Stimulated activated effector memory CD8-positive, alpha-beta T cell treated with anti-CD3 and anti-CD28 coated beads, Interleukin-12 subunit alpha, Interleukin-12 subunit beta, amount 100 ng/mL, for 72 hours (primary cell): ENCODE measurements at regions not wholly inside any gene's neighbourhood (a gene's known extent, or its start where the extent isn't known, plus 50 kb on each side); places are given as distances from the start of the nearest gene placed in this dataset.
"Not testable (repeated sequence)": the region's sequence is repeated elsewhere in the genome, so short reads cannot be mapped to it uniquely, and the experiment has no call there.

Experiments
- ATAC-seq: fragments of 150-1000 bp; cut with Tn5 transposase; 2 replicates; pipeline ENCODE4 v1.10.0; 2021
- DNase-seq, 2 donors: peaks; one replicate each; pipeline ENCODE4 v3.0.0; 2021 to 2022; ENCODE audit warnings: low spot score in 2 of 2
- H3K27ac Mint-ChIP-seq: one replicate; pipeline ENCODE4 v1.8.0; 2022; ENCODE audit warnings: mild to moderate bottlenecking, mixed read lengths
- H3K36me3 Mint-ChIP-seq: one replicate; pipeline ENCODE4 v1.8.0; 2022; ENCODE audit warnings: mild to moderate bottlenecking, mixed read lengths
- H3K4me1 Mint-ChIP-seq: one replicate; pipeline ENCODE4 v1.8.0; 2022; ENCODE audit warnings: mixed read lengths
- H3K4me3 Mint-ChIP-seq: one replicate; pipeline ENCODE4 v1.8.0; 2022; ENCODE audit warnings: mild to moderate bottlenecking, mixed read lengths
- H3K9me3 Mint-ChIP-seq: one replicate; pipeline ENCODE4 v1.8.0; 2022; ENCODE audit warnings: mixed read lengths

GRCh38 chr12:105888696-105889095, 250.1 kb downstream of the NUAK1 start:
- ATAC-seq (no peak), DNase-seq (no peak)
- no peak overlapping the region for H3K4me3 Mint-ChIP-seq
- H3K9me3 Mint-ChIP-seq = no peaks in the 10 kb centered on the region
- no peaks in the 10 kb centered on the region for H3K4me1 Mint-ChIP-seq
- H3K27ac Mint-ChIP-seq = no peak overlapping the region
- H3K36me3 Mint-ChIP-seq = no peaks in the 10 kb centered on the region

GRCh38 chr12:105892362-105892910, 246.3 kb downstream of the NUAK1 start:
- H3K9me3 Mint-ChIP-seq = no peaks in the 10 kb centered on the region
- no peaks in the 10 kb centered on the region for H3K36me3 Mint-ChIP-seq
- H3K4me3 Mint-ChIP-seq = no peak overlapping the region
- no peaks in the 10 kb centered on the region for H3K4me1 Mint-ChIP-seq
- ATAC-seq (no peak), DNase-seq (no peak)
- no peak overlapping the region for H3K27ac Mint-ChIP-seq

DNA sequence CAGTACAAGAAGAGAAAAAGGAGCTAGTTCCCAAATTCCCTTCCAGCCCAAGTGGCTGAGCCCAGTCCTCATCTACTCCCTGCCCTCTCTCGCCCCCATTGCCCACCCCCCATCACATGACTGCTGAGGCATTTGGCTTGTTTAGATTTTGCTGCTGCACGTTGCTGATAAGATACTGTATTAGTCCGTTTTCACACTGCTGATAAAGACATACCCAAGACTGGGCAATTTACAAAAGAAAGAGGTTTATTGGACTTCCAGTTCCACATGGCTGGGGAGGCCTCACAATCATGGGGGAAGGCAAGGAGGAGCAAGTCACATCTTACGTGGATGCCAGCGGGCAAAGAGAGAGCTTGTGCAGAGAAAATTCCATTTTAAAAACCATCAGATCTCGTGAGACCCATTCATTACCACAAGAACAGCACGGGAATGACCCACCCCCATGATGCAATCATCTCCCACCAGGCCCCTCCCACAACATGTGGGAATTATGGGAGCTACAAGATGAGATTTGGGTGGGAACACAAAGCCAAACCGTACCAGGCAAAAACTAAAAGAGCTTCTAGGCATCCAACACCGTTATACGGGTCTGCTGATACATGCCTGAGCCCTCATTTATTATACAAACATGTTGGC, 243.4 kb downstream of the NUAK1 start:
- H3K4me1 Mint-ChIP-seq, ATAC-seq, H3K9me3 Mint-ChIP-seq, DNase-seq, H3K4me3 Mint-ChIP-seq, H3K36me3 Mint-ChIP-seq, H3K27ac Mint-ChIP-seq: not testable (repeated sequence)

GRCh38 chr12:105897311-105897725, 241.4 kb downstream of the NUAK1 start:
- Mint-ChIP-seq H3K4me1 (no peaks in the 10 kb centered on the region), H3K36me3 (no peaks in the 10 kb centered on the region), H3K9me3 (no peaks in the 10 kb centered on the region), H3K27ac (no peak overlapping the region), H3K4me3 (no peak overlapping the region)
- no peak for DNase-seq
- ATAC-seq = no peak

GRCh38 chr12:105898271-105898670, 240.5 kb downstream of the NUAK1 start:
- ATAC-seq, H3K27ac Mint-ChIP-seq, H3K4me1 Mint-ChIP-seq, H3K4me3 Mint-ChIP-seq, H3K36me3 Mint-ChIP-seq, DNase-seq, H3K9me3 Mint-ChIP-seq: not testable (repeated sequence)

- H3K4me3 Mint-ChIP-seq = no peak overlapping the region
- no peak for ATAC-seq
- no peaks in the 10 kb centered on the region for H3K9me3 Mint-ChIP-seq
- DNase-seq = no peak
- no peaks in the 10 kb centered on the region for H3K4me1 Mint-ChIP-seq
- H3K27ac Mint-ChIP-seq = no peak overlapping the region
- H3K36me3 Mint-ChIP-seq = no peaks in the 10 kb centered on the region
Measured at GRCh38 chr12:105899589-105899988, 239.2 kb downstream of the NUAK1 start.

DNA sequence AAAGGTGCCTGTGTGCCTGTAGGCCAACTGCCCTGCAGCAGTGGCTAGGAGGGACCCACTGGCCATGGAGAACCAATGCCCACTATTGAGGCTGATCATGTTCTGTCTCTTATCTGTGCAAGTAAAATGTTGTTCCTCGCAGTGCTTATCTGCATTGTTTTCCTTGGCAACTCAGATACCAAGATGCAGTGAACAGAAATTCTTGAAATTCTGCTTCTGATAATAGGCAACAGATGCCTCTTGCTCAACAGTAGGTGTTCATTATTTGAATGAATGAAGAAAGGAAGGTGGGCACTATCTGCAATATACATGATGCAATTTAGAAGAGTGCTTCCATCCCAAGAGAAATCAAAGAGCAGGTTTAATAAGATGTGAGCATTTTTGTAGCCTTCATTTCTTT, 232.2 kb downstream of the NUAK1 start:
- no peak for DNase-seq
- no peak for ATAC-seq
- Mint-ChIP-seq H3K9me3 (no peaks in the 10 kb centered on the region), H3K27ac (no peak overlapping the region), H3K4me3 (no peak overlapping the region), H3K36me3 (no peaks in the 10 kb centered on the region), H3K4me1 (no peaks in the 10 kb centered on the region)

GRCh38 chr12:105907982-105908381, 230.8 kb downstream of the NUAK1 start:
- H3K9me3 Mint-ChIP-seq = no peaks in the 10 kb centered on the region
- no peak overlapping the region for H3K27ac Mint-ChIP-seq
- DNase-seq = no peak
- no peak overlapping the region for H3K4me3 Mint-ChIP-seq
- H3K4me1 Mint-ChIP-seq = no peaks in the 10 kb centered on the region
- H3K36me3 Mint-ChIP-seq = no peaks in the 10 kb centered on the region
- no peak for ATAC-seq

- ATAC-seq = no peak
- no peaks in the 10 kb centered on the region for H3K4me1 Mint-ChIP-seq
- H3K36me3 Mint-ChIP-seq = no peaks in the 10 kb centered on the region
- DNase-seq = no peak
- H3K4me3 Mint-ChIP-seq = no peak overlapping the region
- H3K9me3 Mint-ChIP-seq = no peaks in the 10 kb centered on the region
- H3K27ac Mint-ChIP-seq = no peak overlapping the region
Measured at GRCh38 chr12:105910030-105910429, 228.7 kb downstream of the NUAK1 start.

DNA sequence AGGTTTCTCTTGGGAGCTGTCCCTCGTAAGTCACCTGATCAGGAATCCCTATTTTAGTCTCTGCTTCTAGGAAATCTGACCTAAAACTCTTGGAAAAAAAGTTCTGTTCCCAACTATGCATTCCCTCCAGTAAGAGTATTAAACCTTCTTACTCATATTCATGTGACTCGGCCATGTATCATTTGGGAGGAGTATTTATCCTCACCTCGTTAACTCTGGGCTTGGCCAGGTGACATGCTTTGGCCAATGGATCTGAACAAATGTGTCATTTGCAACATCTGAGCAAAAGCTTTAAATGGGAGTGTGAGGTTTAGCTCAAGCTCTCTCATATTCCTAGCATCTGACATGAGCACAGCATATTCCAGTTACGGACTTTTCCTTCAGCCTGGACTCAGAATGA, 226.8 kb downstream of the NUAK1 start:
- H3K36me3 Mint-ChIP-seq = no peaks in the 10 kb centered on the region
- no peak for DNase-seq
- H3K4me3 Mint-ChIP-seq = no peak overlapping the region
- no peaks in the 10 kb centered on the region for H3K4me1 Mint-ChIP-seq
- no peak for ATAC-seq
- H3K27ac Mint-ChIP-seq = no peak overlapping the region
- no peaks in the 10 kb centered on the region for H3K9me3 Mint-ChIP-seq

DNA sequence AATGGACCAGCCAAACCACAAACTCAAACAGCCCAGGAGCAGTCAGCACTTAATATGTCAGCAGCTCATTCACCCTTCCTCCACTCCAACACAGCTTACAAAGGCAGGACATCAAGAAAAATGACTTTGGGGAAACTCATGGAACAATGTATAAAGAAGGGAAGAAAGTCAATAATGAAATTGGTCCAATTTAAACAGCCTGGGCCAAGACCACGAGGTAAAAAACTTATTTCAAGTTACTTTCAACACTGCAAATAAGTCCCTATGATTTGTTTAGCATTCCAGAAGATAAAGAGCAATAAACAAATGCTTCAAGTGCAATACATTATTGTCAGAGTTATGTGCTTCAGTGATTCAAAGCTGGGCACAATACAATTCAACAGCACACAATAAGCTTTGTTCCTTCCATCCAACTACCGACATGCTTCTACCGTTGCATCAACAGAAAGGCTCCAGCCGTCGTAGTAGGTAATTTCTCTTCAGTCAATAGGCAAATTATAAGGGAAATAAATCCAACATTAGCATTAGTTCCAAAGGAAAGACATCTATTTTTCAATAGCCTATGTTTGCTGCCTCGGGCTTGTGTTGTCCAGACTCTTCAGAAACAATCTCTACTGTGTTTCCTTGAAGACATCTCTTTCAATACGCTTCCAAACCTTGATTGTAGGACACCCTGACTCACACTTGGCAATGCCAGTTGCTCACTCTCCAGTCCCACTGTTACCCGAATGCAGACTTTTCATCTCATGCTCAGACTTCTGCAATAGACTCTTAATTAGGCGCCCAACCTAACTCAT, 225.7 kb downstream of the NUAK1 start:
- DNase-seq (no peak), ATAC-seq (no peak)
- Mint-ChIP-seq H3K4me3 (no peak overlapping the region), H3K36me3 (no peaks in the 10 kb centered on the region), H3K27ac (no peak overlapping the region), H3K9me3 (no peaks in the 10 kb centered on the region), H3K4me1 (no peaks in the 10 kb centered on the region)

- Mint-ChIP-seq H3K9me3 (no peaks in the 10 kb centered on the region), H3K27ac (no peak overlapping the region), H3K36me3 (no peaks in the 10 kb centered on the region), H3K4me3 (no peak overlapping the region), H3K4me1 (no peaks in the 10 kb centered on the region)
- no peak for ATAC-seq
- no peak for DNase-seq
Measured at GRCh38 chr12:105915997-105916759, 222.6 kb downstream of the NUAK1 start.

DNA sequence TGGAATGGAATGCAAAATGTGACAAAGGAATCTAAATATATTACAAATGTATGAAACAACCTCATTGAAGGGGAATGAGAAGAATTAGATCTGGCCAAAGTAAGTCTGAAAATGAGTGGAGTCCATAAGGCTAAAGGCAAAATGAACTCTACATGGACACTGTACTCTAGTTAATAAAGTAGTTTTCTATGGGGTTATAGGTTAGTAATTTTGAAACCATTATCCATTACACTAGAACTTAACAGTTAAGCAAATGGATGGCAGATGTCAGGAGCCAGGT, 222.1 kb downstream of the NUAK1 start:
- Mint-ChIP-seq H3K4me1 (no peaks in the 10 kb centered on the region), H3K27ac (no peak overlapping the region)
- no peak for ATAC-seq

DNA sequence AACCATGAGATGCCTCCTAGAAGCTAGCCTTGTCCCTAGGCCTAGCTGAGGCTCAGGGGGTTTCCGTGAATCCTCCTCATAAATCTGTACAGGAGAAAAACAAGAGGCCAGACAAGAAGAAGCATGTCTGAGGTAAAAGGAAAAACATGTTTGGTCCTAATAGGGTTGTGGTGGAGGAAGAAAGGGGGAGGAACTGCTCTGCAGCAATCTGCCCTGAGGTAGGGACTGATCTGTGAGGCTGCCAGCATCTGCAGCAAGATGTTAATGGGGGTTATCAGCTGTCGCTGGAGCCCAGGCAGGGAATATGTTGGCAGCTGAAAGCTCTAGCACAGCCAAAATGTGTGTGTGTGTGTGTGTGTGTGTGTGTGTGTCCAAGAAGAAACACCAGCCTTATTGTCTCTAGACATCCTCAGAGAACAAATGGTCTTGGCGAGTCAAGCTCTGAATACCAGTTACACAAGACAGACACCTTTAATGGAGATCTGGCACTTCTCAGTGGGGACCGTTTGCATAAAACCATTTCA, 218.5 kb downstream of the NUAK1 start:
- DNase-seq = no peak
- Mint-ChIP-seq H3K4me1 (no peaks in the 10 kb centered on the region), H3K4me3 (no peak overlapping the region), H3K27ac (no peak overlapping the region), H3K36me3 (no peaks in the 10 kb centered on the region), H3K9me3 (no peaks in the 10 kb centered on the region)
- ATAC-seq = no peak

More for the DNA sequence above, 222.1 kb downstream of the NUAK1 start:
- H3K36me3 Mint-ChIP-seq = no peaks in the 10 kb centered on the region
- no peak overlapping the region for H3K4me3 Mint-ChIP-seq
- no peaks in the 10 kb centered on the region for H3K9me3 Mint-ChIP-seq
- no peak for DNase-seq

GRCh38 chr12:105921055-105921454, 217.7 kb downstream of the NUAK1 start:
- ATAC-seq (no peak), DNase-seq (no peak)
- no peaks in the 10 kb centered on the region for H3K4me1 Mint-ChIP-seq
- H3K4me3 Mint-ChIP-seq = no peak overlapping the region
- no peak overlapping the region for H3K27ac Mint-ChIP-seq
- H3K36me3 Mint-ChIP-seq = no peaks in the 10 kb centered on the region
- no peaks in the 10 kb centered on the region for H3K9me3 Mint-ChIP-seq
